ENCODE measurements at regions not wholly inside any gene's neighbourhood (a gene's known extent, or its start where the extent isn't known, plus 50 kb on each side); places are given as distances from the start of the nearest gene placed in this dataset.

- Histone ChIP-seq H3K4me1 (no peaks in the 10 kb centered on the region), H3K4me3 (no peak overlapping the region), H3K27me3 (peaks cover 0 to 26% of the 10 kb centered on the region in 2 donors), H3K36me3 (no peaks in the 10 kb centered on the region), H3K9me3 (no peaks in the 10 kb centered on the region), H3K27ac (no peak overlapping the region)
- ATAC-seq = no peak
- no peak for DNase-seq
- intact Hi-C loops (cut with DNase I) = no loop called here
- no peak for TF ChIP-seq CTCF (IDR thresholded peaks at IDR 0.05)
Measured at GRCh38 chr15:59886441-59886840, 117.7 kb upstream of the FOXB1 start.

- Histone ChIP-seq H3K27me3 (peaks cover 0 to 30% of the 10 kb centered on the region in 2 donors), H3K9me3 (no peaks in the 10 kb centered on the region), H3K27ac (no peak overlapping the region), H3K4me1 (no peaks in the 10 kb centered on the region), H3K36me3 (no peaks in the 10 kb centered on the region), H3K4me3 (no peak overlapping the region)
- no peak for TF ChIP-seq CTCF (IDR thresholded peaks at IDR 0.05)
- DNase-seq (no peak), ATAC-seq (no peak)
- intact Hi-C loops (cut with DNase I) = no loop called here
Measured at GRCh38 chr15:59885832-59886231, 118.3 kb upstream of the FOXB1 start.

GRCh38 chr15:59879506-59880265 is 124.4 kb upstream of the FOXB1 start:
- Histone ChIP-seq H3K4me3 (no peak overlapping the region), H3K27ac (no peak overlapping the region), H3K36me3 (no peaks in the 10 kb centered on the region), H3K9me3 (no peaks in the 10 kb centered on the region), H3K4me1 (no peaks in the 10 kb centered on the region), H3K27me3 (peaks cover 0 to 30% of the 10 kb centered on the region in 2 donors)
- no peak for TF ChIP-seq CTCF (IDR thresholded peaks at IDR 0.05)
- DNase-seq (no peak), ATAC-seq (peak; percentile 47)
- intact Hi-C loops (cut with DNase I) = no loop called here

GRCh38 chr15:59876140-59876539 is 128.0 kb upstream of the FOXB1 start:
- no peak overlapping the region for H3K27ac ChIP-seq
- no peaks in the 10 kb centered on the region for H3K9me3 ChIP-seq
- TF ChIP-seq CTCF (IDR thresholded peaks at IDR 0.05) = no peak
- H3K4me1 ChIP-seq = no peaks in the 10 kb centered on the region
- H3K36me3 ChIP-seq = no peaks in the 10 kb centered on the region
- DNase-seq (no peak), ATAC-seq (no peak)
- H3K4me3 ChIP-seq = no peak overlapping the region
- intact Hi-C loops (cut with DNase I) = no loop called here
- peaks cover 0 to 30% of the 10 kb centered on the region in 2 donors for H3K27me3 ChIP-seq

- H3K4me3 ChIP-seq = no peak overlapping the region
- H3K27ac ChIP-seq = no peak overlapping the region
- no peaks in the 10 kb centered on the region for H3K4me1 ChIP-seq
- peaks cover 0 to 29% of the 10 kb centered on the region in 2 donors for H3K27me3 ChIP-seq
- H3K36me3 ChIP-seq = no peaks in the 10 kb centered on the region
- TF ChIP-seq CTCF (IDR thresholded peaks at IDR 0.05) = no peak
- DNase-seq = no peak
- no peaks in the 10 kb centered on the region for H3K9me3 ChIP-seq
- ATAC-seq = no peak
- intact Hi-C loops (cut with DNase I) = no loop called here
Measured at GRCh38 chr15:59873644-59874272, 130.4 kb upstream of the FOXB1 start.

Data from left lung (tissue), 4 donors.